ENCODE measurements at regions not wholly inside any gene's neighbourhood (a gene's known extent, or its start where the extent isn't known, plus 50 kb on each side); places are given as distances from the start of the nearest gene placed in this dataset.

GRCh38 chr13:88115976-88116375 is 444.8 kb downstream of the SLITRK5 start:
- no peak for TF ChIP-seq CTCF (IDR thresholded peaks at IDR 0.05)
- Histone ChIP-seq H3K27ac (no peak overlapping the region), H3K4me3 (no peak overlapping the region), H3K4me1 (no peaks in the 10 kb centered on the region), H3K36me3 (no peaks in the 10 kb centered on the region), H3K9me3 (no peaks in the 10 kb centered on the region), H3K27me3 (no peaks in the 10 kb centered on the region)
- no peak for DNase-seq (ENCODE audit: low spot score)

- no peak for DNase-seq (ENCODE audit: low spot score)
Measured at GRCh38 chr13:88118952-88119351, 447.8 kb downstream of the SLITRK5 start.

GRCh38 chr13:88124142-88124541 is 453.0 kb downstream of the SLITRK5 start:
- H3K27me3 ChIP-seq, result no peaks in the 10 kb centered on the region
- no peak for TF ChIP-seq CTCF (IDR thresholded peaks at IDR 0.05)
- H3K36me3 ChIP-seq, result no peaks in the 10 kb centered on the region
- no peak overlapping the region for H3K27ac ChIP-seq
- no peaks in the 10 kb centered on the region for H3K9me3 ChIP-seq
- no peak overlapping the region for H3K4me3 ChIP-seq
- no peaks in the 10 kb centered on the region for H3K4me1 ChIP-seq
- no peak for DNase-seq (ENCODE audit: low spot score)

More at GRCh38 chr13:88118952-88119351, 447.8 kb downstream of the SLITRK5 start:
- H3K36me3 ChIP-seq, result no peaks in the 10 kb centered on the region
- no peak for TF ChIP-seq CTCF (IDR thresholded peaks at IDR 0.05)
- no peaks in the 10 kb centered on the region for H3K27me3 ChIP-seq
- H3K4me1 ChIP-seq, result no peaks in the 10 kb centered on the region
- H3K9me3 ChIP-seq, result no peaks in the 10 kb centered on the region
- no peak overlapping the region for H3K27ac ChIP-seq
- no peak overlapping the region for H3K4me3 ChIP-seq

- no peak overlapping the region for H3K27ac ChIP-seq
- no peak overlapping the region for H3K4me3 ChIP-seq
- no peaks in the 10 kb centered on the region for H3K27me3 ChIP-seq
- no peak for DNase-seq (ENCODE audit: low spot score)
- H3K4me1 ChIP-seq, result no peaks in the 10 kb centered on the region
- no peaks in the 10 kb centered on the region for H3K9me3 ChIP-seq
- no peaks in the 10 kb centered on the region for H3K36me3 ChIP-seq
- no peak for TF ChIP-seq CTCF (IDR thresholded peaks at IDR 0.05)
Measured at GRCh38 chr13:88125055-88125454, 453.9 kb downstream of the SLITRK5 start.

GRCh38 chr13:88136098-88136790 is 465.1 kb downstream of the SLITRK5 start:
- Histone ChIP-seq H3K4me1 (no peaks in the 10 kb centered on the region), H3K36me3 (no peaks in the 10 kb centered on the region), H3K27me3 (no peaks in the 10 kb centered on the region), H3K9me3 (no peaks in the 10 kb centered on the region), H3K4me3 (no peak overlapping the region), H3K27ac (no peak overlapping the region)
- no peak for TF ChIP-seq CTCF (IDR thresholded peaks at IDR 0.05)
- no peak for DNase-seq (ENCODE audit: low spot score)

GRCh38 chr13:88142653-88143052 is 471.5 kb downstream of the SLITRK5 start:
- no peak overlapping the region for H3K4me3 ChIP-seq
- no peaks in the 10 kb centered on the region for H3K27me3 ChIP-seq
- no peaks in the 10 kb centered on the region for H3K36me3 ChIP-seq
- TF ChIP-seq CTCF (IDR thresholded peaks at IDR 0.05), result no peak
- no peaks in the 10 kb centered on the region for H3K9me3 ChIP-seq
- H3K4me1 ChIP-seq, result no peaks in the 10 kb centered on the region
- H3K27ac ChIP-seq, result no peak overlapping the region
- DNase-seq (ENCODE audit: low spot score), result no peak

Measured in right atrium auricular region (tissue), 2 donors.